GM19351 (cell line): ENCODE measurements at regions not wholly inside any gene's neighbourhood (a gene's known extent, or its start where the extent isn't known, plus 50 kb on each side); places are given as distances from the start of the nearest gene placed in this dataset.
"Not testable (repeated sequence)": the region's sequence is repeated elsewhere in the genome, so short reads cannot be mapped to it uniquely, and the experiment has no call there.

Source experiments
- ATAC-seq: cut with Tn5 transposase; IDR thresholded peaks from one replicate; pipeline ENCODE4 v1.9.1; 2021; ENCODE audit warnings: mild to moderate bottlenecking, moderate library complexity; ENCODE audit not compliant: unreplicated experiment

DNA sequence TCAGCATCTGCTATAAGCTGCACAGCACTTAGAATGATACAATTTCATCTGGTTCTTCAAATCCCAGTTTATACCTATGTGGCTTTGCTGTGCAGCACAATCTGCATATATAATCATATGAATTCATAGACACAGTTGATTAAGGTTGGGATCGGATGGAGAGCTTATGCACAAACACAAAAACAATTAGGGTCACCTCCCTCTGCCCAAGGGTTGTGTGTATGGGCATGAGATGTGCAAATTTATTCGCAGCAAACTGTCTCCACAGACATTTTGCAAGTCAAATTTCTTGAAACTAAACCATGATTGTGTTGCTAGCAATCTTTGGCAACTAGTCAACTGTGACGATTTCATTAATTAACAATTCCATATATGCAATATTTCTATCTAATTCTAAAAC is 955.7 kb downstream of the SORCS3 start:
- no peak for ATAC-seq

DNA sequence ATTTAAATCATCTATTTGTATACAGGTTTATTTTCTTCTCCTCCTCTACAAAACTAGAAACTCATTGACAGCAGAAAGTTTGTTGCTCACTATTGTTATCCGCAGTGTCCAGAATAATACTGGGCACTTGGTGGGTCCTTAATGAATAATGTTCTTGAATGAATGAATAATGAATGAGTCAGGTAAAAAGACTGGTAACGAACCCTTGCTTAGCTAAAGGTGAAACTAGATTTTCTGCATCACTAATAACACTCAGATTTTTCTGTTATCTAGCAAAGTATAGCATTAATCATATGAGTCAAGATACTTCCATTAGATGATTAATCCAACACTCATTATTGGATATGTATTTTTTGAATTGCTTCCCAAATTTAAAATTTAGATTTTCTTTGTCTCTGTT is 953.2 kb downstream of the SORCS3 start:
- ATAC-seq, result no peak

DNA sequence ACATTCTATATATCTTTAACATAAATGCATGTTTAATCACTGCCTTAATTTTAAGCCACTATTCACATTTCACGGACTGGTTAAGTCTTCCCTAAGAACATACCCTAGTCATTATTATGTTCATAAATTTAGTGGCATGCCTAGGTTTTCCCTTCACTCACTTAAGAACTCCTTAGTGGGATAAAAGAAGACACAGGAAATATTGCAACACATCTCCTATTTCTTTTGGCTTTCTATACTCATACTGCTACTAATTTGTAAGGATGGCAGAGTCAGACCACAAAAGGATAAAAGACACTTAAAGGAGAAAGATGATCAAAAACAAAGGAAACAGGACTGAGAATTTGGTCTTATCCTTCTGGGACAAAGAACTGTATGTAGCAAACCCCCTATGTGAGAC is 951.4 kb downstream of the SORCS3 start:
- no peak for ATAC-seq

DNA sequence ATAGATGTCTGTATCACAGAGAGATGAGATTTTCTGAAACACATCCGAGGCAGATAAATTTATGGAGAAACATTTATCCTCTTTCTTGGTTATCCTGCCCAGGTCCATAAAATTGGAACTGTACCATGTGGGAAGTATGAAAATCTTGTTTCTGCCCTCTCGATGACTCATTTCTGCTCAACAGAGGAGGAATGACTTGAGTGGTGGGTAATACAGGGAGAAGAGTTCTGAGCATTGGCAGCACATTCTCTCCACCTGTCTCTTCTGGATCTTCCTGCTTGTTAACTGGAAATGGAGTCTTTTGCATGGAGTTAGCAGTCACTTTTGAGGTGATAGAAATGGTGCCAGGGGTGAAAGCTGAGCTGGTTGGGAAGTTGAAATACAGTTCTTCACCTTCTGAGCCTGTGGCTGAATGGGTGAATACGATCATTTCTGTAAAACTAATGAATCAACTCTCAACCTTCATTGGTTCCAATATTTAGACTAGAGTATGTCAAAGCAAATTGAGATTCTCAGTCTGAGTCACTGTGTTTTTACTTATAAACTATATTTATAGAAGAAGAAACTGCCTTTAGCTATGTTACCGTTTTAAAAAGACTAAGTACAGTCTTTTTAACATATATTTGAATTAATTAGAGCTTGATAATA is 945.5 kb downstream of the SORCS3 start:
- ATAC-seq, result no peak

DNA sequence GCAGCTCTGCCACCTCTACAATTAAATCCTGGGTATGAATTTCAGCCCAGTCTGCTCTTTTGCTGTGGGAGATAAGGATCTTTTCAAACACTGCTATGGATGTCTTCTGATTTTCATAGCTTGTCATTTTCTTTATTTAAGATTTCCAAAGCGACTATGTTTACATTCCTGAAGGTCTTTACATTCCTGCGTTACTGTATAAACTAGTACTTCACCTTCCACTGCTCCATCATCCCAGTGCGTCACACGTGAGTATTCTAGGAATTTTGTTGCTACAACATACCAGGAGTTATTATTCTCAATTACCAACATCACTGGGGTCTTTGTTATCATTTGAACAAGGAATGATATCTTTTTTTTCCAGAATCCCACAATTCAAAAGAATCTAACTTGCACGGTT is 944.7 kb downstream of the SORCS3 start:
- no peak for ATAC-seq

DNA sequence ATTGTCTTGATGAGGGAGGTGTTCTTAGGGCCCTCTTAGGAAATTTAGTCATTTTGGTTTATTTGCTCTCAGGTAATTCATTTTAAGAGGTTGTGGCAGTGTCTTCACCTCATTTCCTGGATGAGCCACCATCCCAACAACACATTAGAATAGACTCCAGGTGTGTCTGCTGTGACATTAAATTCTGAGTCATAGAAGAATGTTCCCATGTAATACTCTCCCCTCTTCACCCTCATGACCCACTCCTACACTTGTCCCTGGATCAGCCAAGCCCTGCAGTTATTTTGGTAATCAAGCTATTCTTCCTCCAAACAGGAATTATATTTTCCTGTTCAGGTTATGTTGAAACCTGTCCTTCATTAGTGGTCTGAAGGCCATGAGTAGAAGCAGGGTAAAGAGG is 944.1 kb downstream of the SORCS3 start:
- no peak for ATAC-seq

DNA sequence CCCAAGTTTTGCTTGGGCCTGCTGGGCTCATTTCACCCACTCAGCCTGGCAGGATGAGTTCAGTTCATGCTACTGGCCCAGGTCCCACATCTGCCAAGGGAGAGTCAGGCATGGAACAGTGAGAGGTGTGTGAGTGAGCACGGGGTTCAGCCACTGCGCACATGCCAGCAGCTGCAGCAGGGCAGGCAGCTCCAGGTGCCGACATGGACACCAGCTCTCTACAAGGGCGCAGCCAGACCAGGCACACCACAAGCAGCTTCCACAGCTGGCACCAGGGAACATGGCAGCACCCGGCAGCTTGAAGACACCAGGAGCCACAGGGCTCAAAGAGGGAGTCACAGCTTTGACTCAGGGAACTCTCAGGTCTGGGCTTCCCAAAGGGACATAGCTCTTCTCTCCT is 938.0 kb downstream of the SORCS3 start:
- ATAC-seq, result no peak

DNA sequence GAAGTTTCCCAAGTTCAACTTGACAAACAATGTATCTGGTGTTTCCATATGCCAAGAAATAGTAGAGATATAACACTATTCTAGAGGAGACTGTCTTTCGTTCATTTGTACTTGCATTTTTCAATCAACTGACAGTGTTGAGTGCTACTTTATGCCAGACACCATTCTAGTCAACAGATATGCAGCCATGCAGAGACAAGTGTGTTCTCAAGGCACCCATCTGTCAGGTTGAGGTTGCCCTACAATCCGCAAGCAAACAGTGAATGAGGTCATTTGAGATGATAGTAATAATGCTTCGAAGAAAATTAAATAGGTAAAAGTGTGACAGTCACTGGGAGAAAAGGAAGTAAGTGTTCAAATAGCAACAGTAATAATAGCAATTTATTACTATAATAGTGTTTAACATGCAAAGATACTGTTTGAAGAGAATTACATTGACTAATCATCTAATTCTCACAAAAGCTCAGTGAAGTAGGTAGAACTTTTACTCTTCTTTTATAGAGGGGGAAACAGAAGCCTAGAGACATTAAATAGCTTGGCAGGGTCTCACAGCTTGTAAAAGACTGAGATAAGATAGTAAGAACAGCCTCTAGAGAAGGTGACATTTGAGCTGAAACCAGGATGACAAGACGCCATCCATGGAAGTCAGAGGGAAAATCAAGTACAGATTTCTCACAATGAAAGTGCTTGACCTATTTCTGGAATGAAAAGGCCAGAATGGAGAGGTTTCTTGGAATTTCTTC is 936.9 kb downstream of the SORCS3 start:
- ATAC-seq, result no peak

DNA sequence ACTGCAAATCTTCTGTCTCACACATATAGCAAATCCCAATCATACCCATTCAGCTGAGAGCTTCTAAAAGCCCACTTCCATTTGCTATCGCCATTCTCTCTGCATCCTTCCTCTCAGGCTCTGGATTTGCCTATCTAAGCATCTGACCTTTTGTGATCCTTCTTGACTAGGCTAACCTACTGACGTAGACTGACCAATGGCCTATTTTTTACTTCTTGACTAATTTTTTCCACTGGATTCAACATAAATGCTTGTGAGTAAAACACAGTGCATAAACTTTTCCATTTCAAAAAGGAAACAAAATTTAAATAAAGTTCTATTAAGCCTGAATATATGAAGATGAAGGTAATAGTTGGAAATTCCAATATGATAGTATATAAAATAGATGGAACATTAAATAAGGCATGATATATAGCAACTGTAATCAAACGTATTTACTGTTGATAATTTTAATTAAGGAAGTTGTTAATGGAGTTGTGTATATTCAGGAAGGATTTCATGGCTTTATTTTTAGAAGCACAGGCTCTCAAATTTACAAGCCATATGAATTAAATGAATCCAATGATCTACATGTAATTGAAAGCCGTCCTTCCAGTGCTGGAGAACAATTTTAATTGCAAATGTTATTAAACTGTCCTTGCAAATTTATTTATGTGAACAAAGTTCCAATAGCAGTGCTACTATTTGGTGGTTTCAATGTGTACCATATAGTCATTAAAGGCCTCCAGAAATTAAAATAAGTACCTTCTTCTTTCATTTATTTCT is 918.4 kb downstream of the SORCS3 start:
- ATAC-seq, result no peak

DNA sequence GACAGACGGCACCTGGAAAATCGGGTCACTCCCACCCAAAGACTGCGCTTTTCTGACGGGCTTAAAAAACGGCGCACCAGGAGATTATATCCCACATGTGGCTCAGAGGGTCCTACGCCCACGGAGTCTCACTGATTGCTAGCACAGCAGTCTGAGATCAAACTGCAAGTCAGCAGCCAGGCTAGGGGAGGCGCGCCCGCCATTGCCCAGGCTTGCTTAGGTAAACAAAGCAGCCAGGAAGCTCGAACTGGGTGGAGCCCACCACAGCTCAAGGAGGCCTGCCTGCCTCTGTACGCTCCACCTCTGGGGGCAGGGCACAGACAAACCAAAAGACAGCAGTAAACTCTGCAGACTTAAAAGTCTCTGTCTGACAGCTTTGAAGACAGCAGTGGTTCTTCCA is 909.4 kb downstream of the SORCS3 start:
- not testable (repeated sequence) for ATAC-seq

DNA sequence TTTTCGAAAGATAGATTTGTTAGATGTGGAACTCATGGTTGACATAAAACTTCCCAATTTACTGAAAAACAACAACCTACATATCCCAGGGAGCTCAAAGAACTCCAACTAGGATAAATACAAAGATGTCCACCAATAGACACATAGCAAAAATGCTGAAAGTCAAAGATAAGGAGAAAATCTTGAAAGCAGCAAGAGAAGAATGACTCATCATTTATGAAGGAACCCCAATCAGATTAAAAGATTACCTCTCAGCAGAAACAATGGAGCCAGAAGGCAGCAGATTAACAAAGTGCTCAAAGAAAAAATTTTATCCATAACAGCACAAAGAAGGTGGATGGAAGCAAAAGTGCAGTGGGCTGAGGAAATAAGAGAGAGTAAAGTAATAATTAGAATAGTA is 908.6 kb downstream of the SORCS3 start:
- no peak for ATAC-seq

DNA sequence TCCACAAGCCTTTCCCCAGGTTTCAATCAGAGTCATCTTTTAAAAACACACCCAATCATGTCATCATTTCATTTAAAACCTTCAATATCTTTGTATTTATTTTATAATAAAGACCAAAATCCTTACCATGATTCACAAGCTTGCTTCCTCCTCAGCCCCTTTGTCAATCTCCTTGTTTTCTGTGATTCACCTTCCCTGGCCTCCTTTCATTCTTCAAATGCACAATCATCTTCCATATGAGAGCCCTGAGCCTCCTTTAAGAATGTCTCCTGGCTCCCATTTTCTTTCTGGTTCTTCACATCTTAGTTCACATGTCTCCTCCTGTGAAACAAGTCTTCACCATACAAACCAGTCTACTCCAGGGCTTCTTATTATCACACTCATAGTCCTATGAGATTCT is 904.0 kb downstream of the SORCS3 start:
- no peak for ATAC-seq

DNA sequence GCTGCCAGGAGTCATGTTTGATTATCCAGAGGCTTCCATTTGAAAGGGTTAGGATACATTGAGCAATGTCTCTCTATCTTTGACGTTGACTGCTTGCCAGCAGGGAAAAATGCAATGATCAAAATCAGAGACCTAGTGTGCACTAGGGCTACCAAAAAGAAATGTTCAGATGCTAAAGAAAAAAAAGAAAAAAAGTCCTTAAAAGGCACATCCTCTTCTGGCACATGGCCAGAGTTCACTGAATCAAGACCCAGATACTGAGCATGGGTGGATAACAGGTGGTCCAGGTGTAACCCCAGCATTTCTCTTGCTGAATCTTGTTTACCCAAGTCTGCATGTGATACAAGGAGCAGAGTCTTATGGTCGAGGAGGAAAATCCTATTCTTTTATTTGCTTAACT is 899.3 kb downstream of the SORCS3 start:
- ATAC-seq, result no peak

DNA sequence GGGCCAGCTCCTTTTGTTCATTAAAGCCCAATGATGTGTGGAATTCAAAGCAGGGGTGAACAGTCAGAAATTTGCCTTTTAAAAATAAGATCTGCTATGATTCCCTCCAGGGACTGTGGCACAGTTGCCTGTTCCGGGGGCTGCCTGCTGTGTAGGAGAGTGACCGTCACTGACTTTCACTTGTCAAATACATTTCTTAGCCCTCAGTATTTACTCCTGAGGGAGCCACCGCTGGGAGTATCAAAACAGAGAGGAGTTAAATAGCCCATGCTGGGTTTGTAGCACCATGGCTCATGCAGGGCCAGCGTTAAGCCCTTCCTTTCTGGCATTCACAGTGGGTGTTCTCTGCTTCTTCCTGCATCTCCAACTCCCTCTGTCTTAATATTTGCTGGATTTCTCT is 897.8 kb downstream of the SORCS3 start:
- no peak for ATAC-seq

DNA sequence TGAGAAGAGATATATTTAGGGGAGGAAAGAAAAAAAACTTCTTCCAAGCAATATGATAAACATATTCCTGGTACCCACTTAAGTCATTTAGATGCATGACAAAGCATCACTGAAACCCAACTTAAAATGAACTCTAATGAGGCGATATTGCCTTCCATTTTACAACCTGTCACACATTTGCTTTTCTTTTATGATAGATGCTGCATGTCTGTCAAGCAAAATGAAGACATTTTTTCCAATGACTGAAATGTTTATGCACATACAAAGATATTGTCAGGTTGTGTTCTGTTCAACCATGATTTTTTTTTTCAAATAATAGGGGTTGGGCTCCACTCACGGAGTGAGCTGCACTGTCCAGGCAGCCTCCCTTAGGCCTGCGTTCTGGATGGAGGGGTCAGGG is 894.4 kb downstream of the SORCS3 start:
- no peak for ATAC-seq

DNA sequence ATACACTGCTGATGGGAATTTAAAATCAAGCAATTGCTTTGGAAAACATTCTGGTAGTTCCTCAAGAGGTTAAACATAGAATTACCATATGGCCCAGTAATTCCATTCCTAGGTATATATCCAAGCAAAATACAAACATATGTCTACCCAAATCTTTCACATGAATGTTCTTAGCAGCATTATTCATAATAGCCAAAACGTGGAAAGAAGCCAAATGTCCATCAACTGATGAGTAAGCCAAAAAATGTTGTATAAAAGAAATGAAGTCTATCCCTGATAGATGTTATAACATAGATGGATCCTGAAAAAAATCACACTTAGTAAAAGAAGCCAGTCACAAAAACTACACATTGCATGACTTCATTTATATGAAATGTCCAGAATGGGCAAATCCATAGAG is 893.0 kb downstream of the SORCS3 start:
- no peak for ATAC-seq

DNA sequence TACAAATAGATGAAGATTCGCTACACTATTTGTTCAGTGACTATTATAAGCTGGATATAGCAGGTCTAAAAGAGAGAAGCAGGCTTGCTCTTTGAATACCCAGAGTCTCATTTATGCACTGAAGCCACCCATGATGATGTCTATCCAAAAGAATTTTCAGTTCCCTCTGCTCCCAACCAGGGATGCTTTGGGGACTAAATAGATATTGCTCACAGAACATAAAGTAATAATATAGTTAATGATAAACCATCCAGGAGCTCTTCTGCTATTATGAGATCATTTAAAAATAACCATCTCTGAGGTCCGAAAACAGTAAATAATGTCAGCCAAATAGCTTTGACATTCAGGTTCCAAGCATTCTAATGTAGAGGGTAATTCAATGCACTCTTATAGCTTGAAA is 875.4 kb downstream of the SORCS3 start:
- no peak for ATAC-seq

DNA sequence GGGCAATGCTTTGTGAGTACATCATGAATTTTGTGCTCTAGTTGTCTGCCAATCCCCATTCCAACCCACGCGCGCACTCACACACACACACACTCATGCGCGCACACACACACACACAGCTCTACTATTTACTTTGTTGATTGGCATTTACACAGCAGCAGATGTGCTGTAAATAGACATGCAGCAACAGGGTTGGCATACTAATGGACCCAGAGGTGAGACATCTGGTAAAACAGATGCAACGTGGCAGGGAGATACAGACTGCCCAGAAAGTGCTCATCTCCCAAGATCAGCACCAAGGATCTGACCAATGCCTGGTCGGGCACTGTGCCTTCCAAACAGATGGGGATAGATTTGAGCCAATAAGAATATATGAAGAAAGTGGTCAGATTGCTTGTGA is 873.0 kb downstream of the SORCS3 start:
- no peak for ATAC-seq

DNA sequence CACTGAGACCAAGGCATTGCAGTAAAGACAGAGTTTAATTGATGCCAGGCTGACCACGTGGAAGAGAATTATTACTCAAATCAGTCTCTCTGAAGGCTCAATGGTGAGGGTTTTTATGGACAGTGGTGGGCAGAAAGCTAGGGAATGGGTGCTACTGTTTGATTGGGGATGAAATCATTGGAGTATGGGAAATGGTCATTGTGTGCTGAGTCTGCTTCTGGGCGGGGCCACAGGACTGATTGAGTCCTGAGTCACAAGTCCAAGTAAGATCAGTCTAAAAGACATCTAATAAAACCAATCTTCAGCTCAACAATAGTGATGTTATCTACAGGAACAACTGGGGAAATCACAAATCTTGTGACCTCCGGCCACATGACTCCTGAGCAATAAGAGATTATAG is 868.4 kb downstream of the SORCS3 start:
- ATAC-seq, result no peak

DNA sequence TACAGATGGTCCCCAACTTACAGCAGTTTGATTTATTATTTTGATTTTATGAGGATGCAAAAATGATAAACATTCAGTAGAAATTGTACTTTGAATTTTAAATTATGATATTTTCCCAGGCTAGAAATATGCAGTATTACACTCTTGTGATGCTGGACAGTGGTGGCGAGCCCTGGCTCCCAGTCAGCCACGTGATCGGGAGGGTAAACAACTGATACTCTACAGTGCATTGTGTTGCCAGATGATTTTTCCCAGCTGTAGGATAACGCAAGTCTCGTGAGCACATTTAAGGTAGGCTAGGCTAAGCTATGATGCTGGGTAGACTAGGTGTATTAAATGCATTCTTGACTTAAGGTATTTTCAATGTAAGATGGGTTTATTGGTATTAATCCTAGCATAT is 865.2 kb downstream of the SORCS3 start:
- no peak for ATAC-seq

DNA sequence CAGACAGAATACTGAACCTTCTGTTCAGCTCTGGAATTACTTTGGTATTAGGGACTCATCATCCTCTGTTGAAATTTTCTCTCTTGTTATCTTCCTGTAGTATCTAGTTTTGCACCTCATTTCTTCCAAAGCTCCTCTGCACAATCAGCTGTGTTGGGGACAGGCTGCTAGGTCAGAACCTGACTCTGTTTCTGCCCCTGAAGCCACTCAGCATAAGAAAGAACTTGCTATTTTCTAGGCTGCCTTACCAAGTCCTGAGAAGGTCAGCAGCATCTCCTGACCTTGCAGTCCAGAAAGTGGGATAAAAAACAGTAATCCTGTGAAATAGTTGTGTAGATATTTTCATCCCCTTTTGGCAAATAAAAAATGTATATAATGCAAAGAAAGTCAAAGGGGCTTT is 862.6 kb downstream of the SORCS3 start:
- no peak for ATAC-seq

DNA sequence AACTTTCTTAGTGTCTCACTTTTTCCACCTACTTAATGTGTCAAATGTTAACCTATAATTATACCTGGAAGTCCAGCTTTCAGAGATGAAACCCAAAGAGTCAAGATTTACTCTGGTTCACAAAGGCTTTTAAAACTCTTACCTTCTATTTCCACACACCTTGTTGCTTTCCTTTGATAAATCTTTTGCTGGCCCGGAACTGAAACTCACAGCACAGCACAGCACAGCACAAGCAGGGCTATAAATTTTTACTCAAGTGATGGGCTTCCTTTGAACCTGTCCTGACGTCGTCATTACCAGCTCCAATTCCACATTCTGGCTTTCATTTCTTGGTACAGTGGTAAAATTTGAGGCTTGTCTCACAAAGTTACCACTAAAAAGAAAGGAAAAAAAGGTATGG is 861.0 kb downstream of the SORCS3 start:
- ATAC-seq, result no peak
